ENCODE measurements at regions not wholly inside any gene's neighbourhood (a gene's known extent, or its start where the extent isn't known, plus 50 kb on each side); places are given as distances from the start of the nearest gene placed in this dataset.
"Not testable (repeated sequence)": the region's sequence is repeated elsewhere in the genome, so short reads cannot be mapped to it uniquely, and the experiment has no call there.

GRCh38 chrY:26648240-26648639 is 1026.3 kb downstream of the CDY1 start:
- not testable (repeated sequence) for TF ChIP-seq EZH2 (IDR thresholded peaks at IDR 0.05; ENCODE audit: insufficient read depth, poor library complexity, severe bottlenecking); EZH2phosphoT487 (IDR thresholded peaks at IDR 0.05; ENCODE audit: insufficient read depth, low read depth)

Data from GM23248 (cell line).